Prostate gland (tissue), 2 donors: ENCODE measurements at regions not wholly inside any gene's neighbourhood (a gene's known extent, or its start where the extent isn't known, plus 50 kb on each side); places are given as distances from the start of the nearest gene placed in this dataset.

Experiments used
- CTCF ChIP-seq, 4 experiments: fragments of 200-600 bp in 2 of 4; fragments of 450-650 bp in 2 of 4; sonication (generic) in 2 of 4; IDR thresholded peaks; 1 replicate in 3 of 4; 2 replicates in 1 of 4; pipeline ENCODE4 v1.5.1; 2016 to 2019; ENCODE audit warnings: antibody characterized with exemption in 4 of 4, mild to moderate bottlenecking in 2 of 4, moderate library complexity in 2 of 4
- POLR2A ChIP-seq: fragments of 450-650 bp; IDR thresholded peaks from one replicate; pipeline ENCODE4 v1.6.1; 2016; ENCODE audit warnings: antibody characterized with exemption, mild to moderate bottlenecking
- POLR2AphosphoS5 ChIP-seq: sonication (generic); formaldehyde crosslinking; IDR thresholded peaks from one replicate; pipeline ENCODE4 v1.6.1; 2017; ENCODE audit warnings: antibody characterized with exemption

- no peak for TF ChIP-seq CTCF (IDR thresholded peaks at IDR 0.05)
- TF ChIP-seq POLR2A: no peak
- TF ChIP-seq POLR2AphosphoS5: no peak
Observed at GRCh38 chr5:17803971-17804370, 169.7 kb downstream of the TAF11L14 start.
